ENCODE measurements at regions not wholly inside any gene's neighbourhood (a gene's known extent, or its start where the extent isn't known, plus 50 kb on each side); places are given as distances from the start of the nearest gene placed in this dataset.
A peak's percentile ranks its signal among the peaks of the same experiment; 100 is the strongest.

- DNase-seq: no peak
Observed at GRCh38 chr17:73694491-73694890, 50.2 kb upstream of the SDK2 start.

- peak; percentile 30 for DNase-seq
Observed at GRCh38 chr17:73695035-73695738, 50.9 kb upstream of the SDK2 start.

- DNase-seq: no peak
Observed at GRCh38 chr17:73696251-73696650, 52.0 kb upstream of the SDK2 start.

- no peak for DNase-seq
Observed at GRCh38 chr17:73697872-73698271, 53.6 kb upstream of the SDK2 start.

- no peak for DNase-seq
Observed at GRCh38 chr17:73698966-73699365, 54.7 kb upstream of the SDK2 start.

- no peak for DNase-seq
Observed at GRCh38 chr17:73701701-73702100, 57.5 kb upstream of the SDK2 start.

- DNase-seq: no peak
Observed at GRCh38 chr17:73703192-73703591, 58.9 kb upstream of the SDK2 start.

GRCh38 chr17:73703917-73704316 lies 59.7 kb upstream of the SDK2 start:
- DNase-seq: no peak

- no peak for DNase-seq
Observed at GRCh38 chr17:73705594-73705993, 61.3 kb upstream of the SDK2 start.

GRCh38 chr17:73706428-73706827 lies 62.2 kb upstream of the SDK2 start:
- DNase-seq: no peak

- no peak for DNase-seq
Observed at GRCh38 chr17:73706858-73707257, 62.6 kb upstream of the SDK2 start.

GRCh38 chr17:73707358-73707757 lies 63.1 kb upstream of the SDK2 start:
- DNase-seq: no peak

- DNase-seq: peak; percentile 81
Observed at GRCh38 chr17:73710095-73710592, 65.9 kb upstream of the SDK2 start.

GRCh38 chr17:73711184-73711583 lies 66.9 kb upstream of the SDK2 start:
- peak; percentile 40 for DNase-seq

- DNase-seq: no peak
Observed at GRCh38 chr17:73711916-73712315, 67.7 kb upstream of the SDK2 start.

- no peak for DNase-seq
Observed at GRCh38 chr17:73713136-73713535, 68.9 kb upstream of the SDK2 start.

GRCh38 chr17:73715769-73716168 lies 71.5 kb upstream of the SDK2 start:
- no peak for DNase-seq

GRCh38 chr17:73717690-73718089 lies 73.4 kb upstream of the SDK2 start:
- no peak for DNase-seq

- no peak for DNase-seq
Observed at GRCh38 chr17:73718362-73718761, 74.1 kb upstream of the SDK2 start.

- DNase-seq: no peak
Observed at GRCh38 chr17:73718912-73719311, 74.7 kb upstream of the SDK2 start.

- DNase-seq: no peak
Observed at GRCh38 chr17:73719588-73720071, 75.4 kb upstream of the SDK2 start.

- DNase-seq: no peak
Observed at GRCh38 chr17:73720187-73720834, 76.1 kb upstream of the SDK2 start.

- DNase-seq: no peak
Observed at GRCh38 chr17:73722165-73722564, 77.9 kb upstream of the SDK2 start.

- DNase-seq: no peak
Observed at GRCh38 chr17:73723317-73723716, 79.1 kb upstream of the SDK2 start.

GRCh38 chr17:73724341-73724740 lies 80.1 kb upstream of the SDK2 start:
- no peak for DNase-seq
